GM19043 (cell line): ENCODE measurements at regions not wholly inside any gene's neighbourhood (a gene's known extent, or its start where the extent isn't known, plus 50 kb on each side); places are given as distances from the start of the nearest gene placed in this dataset.
"Not testable (repeated sequence)": the region's sequence is repeated elsewhere in the genome, so short reads cannot be mapped to it uniquely, and the experiment has no call there.

Source experiments
- ATAC-seq: cut with Tn5 transposase; IDR thresholded peaks from one replicate; pipeline ENCODE4 v1.9.1; 2021; ENCODE audit warnings: low read depth; ENCODE audit not compliant: unreplicated experiment

GRCh38 chr1:189313488-189313887 lies 1164.2 kb downstream of the BRINP3 start:
- ATAC-seq = no peak

DNA sequence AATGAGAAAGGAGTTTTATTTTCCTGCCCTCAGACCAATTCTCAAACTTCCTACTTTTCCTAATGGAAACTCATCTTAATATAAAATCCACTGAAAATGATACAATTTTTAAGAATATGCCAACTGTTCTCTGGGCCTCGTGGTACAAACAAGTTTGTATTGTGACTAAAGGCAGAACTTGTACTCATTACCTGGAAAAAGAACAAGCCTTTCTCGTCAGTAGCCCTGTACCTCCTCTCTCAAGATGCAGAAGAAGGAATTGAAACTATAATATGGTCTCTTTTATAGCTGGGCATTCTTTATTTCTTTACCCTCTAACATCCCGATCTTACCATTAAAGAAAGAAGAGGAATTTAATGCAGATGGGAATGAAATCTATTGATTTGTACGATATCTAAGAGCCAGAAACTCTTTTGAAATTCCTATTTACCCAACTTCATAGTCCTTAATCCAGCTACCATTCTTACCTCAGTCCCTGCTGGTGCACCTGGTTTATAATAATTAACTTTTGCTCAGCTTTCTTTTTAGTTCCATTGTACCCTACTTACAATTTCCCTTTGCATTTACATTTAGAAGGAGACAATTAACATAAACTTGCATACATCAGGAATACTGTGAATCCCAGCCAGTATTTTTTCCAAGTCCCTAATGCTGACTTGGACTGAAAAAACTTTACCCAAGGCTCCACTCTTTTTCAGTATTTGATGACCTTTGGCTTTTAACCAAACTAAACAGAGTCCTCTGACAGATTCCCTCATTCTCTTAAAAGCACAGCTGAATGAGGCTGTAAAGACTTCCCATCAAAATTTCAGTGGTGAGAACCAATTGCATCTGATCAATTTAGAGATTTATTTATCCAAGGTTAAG lies 1162.4 kb downstream of the BRINP3 start:
- no peak for ATAC-seq

- ATAC-seq = no peak
These were observed 1154.6 kb downstream of the BRINP3 start for GRCh38 chr1:189323091-189323490.

GRCh38 chr1:189331071-189331470 lies 1146.6 kb downstream of the BRINP3 start:
- not testable (repeated sequence) for ATAC-seq

DNA sequence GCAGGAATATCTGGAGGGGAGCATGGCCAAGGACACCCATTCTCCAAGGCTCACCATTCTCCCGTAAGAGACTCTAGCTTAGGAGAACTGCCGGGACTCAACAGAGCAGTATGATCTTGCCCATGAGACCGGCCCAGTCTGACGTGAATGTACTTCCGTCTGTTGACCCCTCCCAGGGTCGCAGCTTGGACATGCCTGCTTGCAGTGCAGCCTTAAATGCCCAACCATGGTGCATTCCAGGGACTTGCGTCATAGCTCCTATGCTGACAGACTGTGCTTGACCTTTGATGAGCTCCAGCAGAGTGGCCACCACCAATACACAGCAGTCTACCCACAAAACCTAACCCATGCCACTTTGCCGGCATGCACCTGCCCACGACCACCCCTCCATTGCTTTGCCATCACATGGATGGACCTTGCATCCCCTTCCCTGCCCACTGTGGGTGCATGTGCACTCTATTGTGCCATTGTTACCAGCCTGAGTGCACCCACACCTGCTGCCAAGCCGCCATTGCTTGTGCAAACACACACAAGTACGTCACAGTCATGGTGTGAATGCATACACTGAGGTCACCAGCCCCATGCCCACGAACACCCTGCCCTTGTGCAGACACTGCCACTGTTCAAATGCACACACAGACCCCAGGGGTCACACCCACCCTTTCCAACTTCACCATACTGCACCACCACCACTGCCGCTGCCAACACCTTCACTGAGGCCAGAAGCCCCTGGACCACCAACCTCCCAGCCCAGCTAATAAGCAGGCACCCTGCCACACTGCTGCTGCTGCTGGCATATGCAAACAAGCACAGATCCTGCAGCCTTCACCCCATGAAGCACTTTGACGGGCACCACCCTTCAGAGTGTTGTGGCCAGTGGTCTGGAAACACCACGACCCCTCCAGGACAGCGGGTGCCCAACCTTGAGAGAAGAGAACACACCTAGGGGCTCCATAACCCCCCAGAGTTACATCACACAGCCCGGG lies 1141.3 kb downstream of the BRINP3 start:
- no peak for ATAC-seq

DNA sequence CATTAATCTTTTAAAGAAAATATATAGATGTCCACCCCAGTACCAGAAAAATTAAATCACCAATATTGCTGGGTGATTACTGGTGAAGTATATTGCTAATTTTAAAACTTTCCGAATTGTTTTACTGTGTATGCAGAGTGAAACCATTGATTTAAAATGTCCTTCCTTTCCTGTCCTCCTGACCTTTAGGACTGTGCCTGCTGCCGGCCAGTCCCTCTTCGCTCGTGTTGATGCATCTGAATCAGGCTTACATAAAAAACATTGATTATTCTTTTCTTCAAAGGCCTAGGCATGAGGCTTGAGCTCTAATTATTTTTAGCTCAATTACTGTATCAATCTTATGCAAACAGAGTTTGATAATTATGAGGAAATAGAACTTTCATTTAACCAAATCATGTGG lies 1128.1 kb downstream of the BRINP3 start:
- no peak for ATAC-seq

GRCh38 chr1:189350983-189351616 lies 1126.6 kb downstream of the BRINP3 start:
- no peak for ATAC-seq

- no peak for ATAC-seq
These were observed 1125.7 kb downstream of the BRINP3 start for GRCh38 chr1:189351960-189352359.

GRCh38 chr1:189356206-189356605 lies 1121.5 kb downstream of the BRINP3 start:
- no peak for ATAC-seq

GRCh38 chr1:189357317-189357716 lies 1120.3 kb downstream of the BRINP3 start:
- ATAC-seq = no peak

GRCh38 chr1:189369612-189370011 lies 1108.1 kb downstream of the BRINP3 start:
- ATAC-seq = no peak

DNA sequence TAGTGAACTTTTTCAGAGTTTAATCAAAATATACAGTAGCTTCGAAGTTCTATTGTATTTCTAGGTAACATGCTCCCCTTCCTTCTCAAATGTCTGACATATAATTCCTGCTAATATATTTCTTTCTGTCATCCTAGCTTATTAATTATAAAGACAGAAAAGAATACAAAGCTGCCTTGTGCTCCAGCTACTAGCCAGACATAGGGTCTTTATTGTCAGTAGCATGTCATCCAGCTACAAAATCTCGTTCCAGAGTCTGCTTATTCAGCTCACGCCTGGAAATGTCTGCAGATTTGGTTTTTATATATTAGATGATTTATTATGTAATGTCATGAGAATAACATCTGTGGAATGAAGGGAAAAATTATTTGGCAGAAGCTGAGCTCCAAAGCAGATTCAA lies 1102.8 kb downstream of the BRINP3 start:
- ATAC-seq = no peak

- no peak for ATAC-seq
These were observed 1072.2 kb downstream of the BRINP3 start for GRCh38 chr1:189405419-189405818.

GRCh38 chr1:189409774-189410173 lies 1067.9 kb downstream of the BRINP3 start:
- no peak for ATAC-seq

GRCh38 chr1:189424746-189425331 lies 1052.8 kb downstream of the BRINP3 start:
- no peak for ATAC-seq

DNA sequence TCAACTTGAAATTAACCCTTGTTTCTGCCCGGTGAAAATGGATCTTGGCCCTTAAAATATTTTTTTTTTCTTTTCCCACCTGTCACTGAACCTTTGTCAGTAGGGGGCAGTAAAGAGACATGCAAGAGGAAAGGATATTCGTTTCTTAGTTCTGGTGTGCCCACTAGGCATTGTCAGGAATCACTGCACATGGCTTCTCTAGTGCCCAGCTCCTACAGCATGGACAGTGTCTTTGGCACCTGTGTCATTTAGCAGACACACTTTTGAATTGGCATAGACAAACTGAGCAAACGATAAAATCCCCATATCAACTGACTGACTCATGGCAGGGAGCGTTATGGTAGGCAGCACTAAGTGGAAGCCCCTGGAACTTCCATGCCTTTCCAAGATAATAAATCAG lies 1048.1 kb downstream of the BRINP3 start:
- no peak for ATAC-seq

DNA sequence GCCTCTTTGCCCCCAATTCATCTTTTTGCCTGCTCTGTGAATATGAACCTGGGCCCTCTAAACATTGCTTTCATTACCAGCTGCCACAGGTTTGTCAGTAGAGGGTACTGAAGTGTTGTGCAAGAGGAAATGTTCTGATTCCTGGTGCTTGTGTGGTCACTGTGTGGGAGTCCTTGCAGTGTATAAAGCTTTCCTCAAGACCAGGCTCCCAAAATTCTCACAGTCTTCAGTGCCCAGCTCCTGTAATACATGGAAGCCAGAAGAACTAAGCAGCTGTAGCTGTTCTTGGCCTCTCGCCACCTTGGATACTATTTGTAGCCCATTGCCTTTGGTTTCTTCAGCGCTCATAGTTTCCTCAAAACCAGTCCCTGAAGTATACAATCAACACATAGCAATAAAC lies 1046.2 kb downstream of the BRINP3 start:
- ATAC-seq = no peak

DNA sequence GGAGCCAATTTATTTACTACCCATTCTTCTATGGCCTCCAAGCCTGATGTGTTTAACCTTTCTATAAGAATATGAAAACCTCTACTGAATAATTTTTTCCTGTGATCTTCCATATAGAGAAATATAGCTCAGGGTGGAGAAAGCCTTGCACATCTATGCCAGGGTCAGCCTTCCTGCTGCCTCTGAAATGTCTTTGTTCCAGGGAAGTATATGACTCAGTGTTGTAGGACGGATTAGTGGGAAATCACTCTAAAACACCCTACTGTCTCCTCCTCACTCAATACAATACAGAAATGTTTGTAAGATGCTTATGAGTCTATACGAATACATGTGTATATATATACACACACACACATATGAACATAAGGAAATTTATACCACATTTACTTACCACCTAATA lies 1044.9 kb downstream of the BRINP3 start:
- ATAC-seq = no peak

DNA sequence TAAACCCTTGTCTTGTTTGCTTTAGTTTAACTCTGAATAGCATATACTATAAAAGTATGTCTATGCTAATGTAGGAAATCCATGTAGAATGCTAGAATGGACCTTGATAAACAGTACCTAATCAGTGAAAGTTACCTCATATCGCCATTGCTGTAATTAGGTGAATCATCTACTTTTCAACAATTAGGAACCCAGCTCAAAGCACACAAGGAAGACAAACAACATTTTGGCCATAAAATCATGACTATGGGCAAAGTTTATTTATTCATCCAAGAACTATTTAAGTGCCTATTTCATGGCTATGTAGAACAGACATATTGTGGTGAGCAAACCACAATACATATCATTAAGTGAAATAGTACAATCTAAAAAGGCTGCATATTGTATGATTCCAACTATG lies 1043.2 kb downstream of the BRINP3 start:
- no peak for ATAC-seq

DNA sequence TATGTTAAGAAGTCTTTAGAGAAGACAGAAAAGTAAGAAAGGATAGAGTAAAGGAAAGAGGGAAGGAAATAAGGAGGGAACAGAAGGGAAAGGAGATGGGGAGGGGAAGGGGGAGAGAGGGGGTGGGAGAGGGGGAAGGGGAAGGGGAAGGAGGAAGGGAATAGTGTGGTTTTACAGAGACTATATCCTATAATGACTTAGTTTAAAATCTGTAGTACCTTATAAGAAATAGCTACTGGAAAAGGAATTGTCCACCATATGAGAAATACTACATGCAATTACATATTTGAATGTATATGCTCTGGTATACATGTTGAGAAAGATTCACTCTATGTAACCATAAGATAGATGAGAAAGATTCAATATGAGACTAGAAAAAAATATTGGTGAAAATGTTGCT lies 1042.3 kb downstream of the BRINP3 start:
- ATAC-seq = no peak

DNA sequence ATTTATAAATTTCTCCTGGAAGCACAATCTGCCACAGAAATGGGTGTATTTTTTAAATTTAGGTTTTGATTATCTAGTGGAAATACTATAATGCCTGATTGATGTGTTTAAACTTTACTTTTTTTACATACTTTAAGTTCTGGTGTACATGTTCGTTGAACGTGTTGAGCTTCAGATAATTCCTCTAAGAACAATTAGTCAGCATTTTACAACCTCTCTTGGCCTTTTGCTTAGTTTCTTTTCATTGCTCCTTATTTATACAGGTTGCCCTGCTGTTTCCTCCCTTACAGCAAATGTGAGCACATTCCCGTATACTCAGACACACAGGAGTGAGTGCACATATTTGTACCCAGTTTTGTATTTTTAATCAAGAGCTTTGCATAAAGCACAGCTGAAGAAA lies 1038.9 kb downstream of the BRINP3 start:
- no peak for ATAC-seq
